T-helper 2 cell treated with Interferon-gamma antibody and Interleukin-4, amounts not matched to agents 100 ng/mL and 5 ng/mL, for 36 hours (primary cell): ENCODE measurements at regions not wholly inside any gene's neighbourhood (a gene's known extent, or its start where the extent isn't known, plus 50 kb on each side); places are given as distances from the start of the nearest gene placed in this dataset.
"Not testable (repeated sequence)": the region's sequence is repeated elsewhere in the genome, so short reads cannot be mapped to it uniquely, and the experiment has no call there.

Source experiments
- intact Hi-C: fragments of 100-400 bp; cut with micrococcal nuclease; formaldehyde crosslinking; loops from one replicate; pipeline ENCODE4 v1.15.1; 2023

DNA sequence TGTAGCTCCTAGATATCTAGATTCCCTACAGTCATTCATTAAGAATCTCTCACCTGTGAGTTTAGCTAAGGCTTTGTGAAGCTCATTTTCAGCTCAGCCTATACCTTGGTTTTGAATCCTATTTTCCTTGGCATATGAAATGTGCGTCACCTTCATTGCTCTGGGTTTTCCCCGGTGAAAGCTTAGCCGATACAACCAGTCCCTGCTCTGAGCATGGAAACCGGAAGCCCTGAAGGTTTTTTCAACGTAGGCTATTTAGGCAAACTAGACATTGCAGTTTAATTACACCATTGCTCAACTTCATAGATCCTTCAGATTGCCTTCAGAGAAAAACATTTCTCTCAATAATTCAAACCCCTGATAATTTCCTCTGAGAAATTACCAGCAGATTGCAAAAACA lies 206.8 kb upstream of the TPRG1 start:
- intact Hi-C loops, result no loop called here

DNA sequence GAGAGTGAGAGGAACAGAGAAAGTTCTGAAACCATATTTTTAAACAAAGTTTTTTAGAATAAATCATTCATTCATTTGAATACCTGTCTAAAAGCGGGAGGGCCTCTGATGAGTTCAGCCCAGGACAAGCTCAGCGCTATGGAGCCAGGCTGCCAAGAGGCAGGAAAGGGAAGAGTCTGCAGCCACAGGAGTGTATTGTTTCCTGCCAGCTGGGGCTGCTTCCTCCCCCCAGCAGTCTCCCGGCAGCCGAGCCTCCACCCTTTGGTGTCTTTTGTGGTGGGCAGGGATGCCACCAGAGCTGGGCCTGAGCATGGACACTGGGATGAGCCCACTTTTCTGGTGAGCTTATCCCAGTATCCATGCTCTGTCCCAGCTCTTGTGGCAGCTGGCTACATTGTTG lies 199.5 kb upstream of the TPRG1 start:
- intact Hi-C loops, result loop anchor here (5.0 kb wide), 1 partner anchor 70 kb away; no protein-coding TSS in a partner anchor

DNA sequence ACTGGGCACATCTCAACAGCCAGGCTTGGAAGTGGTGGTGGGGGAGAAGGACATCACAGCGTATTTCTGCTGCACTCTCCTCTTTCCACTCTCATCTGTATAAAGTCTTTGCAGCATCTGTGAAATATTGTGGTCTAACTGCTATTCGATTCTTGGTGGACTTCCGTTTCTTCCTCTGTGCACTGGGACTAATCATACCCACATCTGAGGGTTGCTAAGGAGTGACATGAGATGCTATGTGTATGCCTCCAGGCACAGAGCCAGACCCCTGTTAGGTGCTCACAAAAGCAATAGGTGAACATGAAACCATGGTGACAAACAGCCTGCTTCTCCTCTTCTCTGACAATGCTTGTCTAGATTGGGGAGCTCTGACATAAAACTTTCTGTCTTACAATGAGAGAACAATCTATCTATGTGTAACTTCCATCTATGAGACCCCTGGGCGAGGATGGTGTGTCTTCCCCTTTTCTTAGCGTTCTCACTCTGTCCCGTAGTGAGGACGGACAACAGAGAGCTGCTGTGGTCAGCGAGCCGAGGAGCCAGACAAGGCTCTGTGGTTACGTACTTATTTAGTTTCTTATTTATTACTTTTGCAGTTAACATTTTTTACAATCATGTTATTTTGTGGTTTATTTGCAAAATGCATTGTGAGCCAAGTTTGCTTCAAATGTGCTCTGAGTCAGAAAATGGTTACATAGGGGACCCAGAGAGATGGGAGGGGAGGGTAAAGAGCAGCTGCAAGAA lies 196.7 kb upstream of the TPRG1 start:
- intact Hi-C loops, result loop anchor here (5.0 kb wide), 1 partner anchor 67 kb away; no protein-coding TSS in a partner anchor

DNA sequence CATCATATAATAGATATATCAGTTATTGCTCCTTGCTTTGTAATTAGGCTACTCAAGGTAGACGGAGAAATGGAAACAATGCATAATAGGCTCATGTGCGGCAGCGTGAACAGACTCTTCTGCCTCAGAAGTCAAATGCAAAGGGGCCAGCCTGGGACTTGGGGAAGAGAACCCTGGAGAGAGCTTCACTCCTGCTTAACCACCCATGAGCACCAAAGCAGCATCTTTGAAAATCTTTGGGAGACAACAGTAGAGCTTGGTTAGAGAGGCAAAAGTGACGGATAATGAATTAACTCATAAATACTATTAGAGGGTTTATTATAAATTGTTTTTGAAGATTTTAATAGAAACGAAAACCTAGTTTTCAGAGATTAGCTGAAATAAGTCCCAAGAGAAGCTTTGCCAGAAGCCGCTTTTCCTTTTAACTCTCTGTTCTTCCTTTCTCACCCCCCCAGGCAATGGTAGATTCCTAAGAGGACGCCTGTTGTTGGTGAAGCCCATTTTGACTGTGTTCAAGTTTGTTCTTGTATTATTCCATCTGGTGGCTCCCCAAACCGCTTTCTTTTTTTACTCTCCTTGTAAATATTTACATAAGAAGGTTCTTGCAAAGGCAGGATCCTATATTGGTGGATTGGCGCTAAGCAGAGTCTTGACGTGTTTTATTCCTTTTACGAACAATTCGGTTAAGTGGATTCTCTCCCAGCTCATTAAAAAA lies 196.0 kb upstream of the TPRG1 start:
- intact Hi-C loops, result no loop called here

DNA sequence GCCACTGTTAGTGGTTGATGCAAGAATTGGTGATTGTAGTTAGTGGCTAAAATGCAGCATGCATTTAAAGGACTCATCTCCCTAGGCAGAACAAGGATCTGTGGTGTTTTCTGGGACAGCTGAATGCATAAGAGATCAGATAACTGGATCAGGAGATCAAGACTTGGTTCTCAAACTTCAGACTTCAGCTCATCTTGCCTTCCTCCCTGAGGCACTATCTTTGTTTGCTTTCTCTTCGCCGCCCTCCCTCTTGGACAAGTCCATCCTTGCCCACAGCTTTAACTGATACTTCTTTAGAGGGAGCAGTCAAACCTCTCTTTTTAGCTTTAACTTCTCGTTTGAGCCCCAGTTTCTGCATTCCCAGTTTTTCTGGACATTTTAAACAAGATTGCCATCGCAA lies 195.4 kb upstream of the TPRG1 start:
- intact Hi-C loops, result no loop called here

DNA sequence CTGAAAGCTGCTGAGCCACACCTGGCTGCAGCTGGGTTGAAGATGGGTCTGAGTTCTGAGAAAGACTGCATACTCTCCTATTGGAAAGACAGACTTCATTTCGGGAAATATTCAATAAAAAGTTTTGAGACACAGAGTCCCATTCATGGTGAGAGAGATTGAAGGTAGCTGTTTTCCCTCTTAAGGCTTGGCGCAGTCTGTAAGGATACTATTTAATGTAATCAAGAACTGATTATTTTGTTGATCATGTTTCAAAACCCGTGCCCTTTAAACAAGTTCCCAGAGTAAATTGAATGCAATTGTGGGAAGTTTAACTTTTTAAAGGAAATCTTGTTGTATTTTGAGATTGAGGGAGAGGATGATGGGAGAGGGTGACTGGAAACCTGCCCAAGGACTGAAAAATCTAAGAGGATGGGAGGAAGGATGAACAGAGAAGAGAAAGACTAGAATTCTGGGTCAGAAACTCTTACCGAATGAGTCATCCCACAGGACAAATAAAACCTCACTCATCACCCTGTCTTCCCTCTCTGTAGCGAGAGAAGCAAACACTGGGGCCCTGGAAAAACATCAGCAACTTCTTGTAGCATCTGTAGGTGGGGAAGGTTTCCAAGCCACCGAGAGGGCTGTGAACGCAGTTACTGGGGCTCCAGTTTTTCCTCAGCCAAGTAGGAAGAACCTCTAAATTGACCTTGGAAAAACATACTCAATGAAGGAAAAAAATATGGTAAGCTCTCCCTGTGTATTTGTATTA lies 193.2 kb upstream of the TPRG1 start:
- intact Hi-C loops, result no loop called here

DNA sequence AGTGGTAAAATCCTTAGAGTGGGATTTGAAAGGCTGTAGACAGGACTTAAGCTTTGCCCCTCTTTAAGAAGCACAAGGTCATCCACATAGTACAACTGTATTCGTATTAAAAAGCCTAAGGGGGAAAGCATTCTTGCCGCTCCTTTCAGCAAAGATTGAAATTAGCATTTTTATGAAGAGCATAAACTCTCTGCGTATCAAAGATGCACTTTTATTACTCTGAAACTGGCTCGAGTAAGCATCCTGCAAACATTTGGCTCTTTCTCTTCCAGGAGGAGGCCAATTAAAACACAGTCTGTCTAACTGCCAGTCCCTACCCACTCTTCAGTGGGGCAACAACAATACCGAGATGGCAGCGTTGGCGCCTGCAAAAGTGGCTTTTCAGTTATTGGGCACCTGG lies 192.5 kb upstream of the TPRG1 start:
- intact Hi-C loops, result no loop called here

DNA sequence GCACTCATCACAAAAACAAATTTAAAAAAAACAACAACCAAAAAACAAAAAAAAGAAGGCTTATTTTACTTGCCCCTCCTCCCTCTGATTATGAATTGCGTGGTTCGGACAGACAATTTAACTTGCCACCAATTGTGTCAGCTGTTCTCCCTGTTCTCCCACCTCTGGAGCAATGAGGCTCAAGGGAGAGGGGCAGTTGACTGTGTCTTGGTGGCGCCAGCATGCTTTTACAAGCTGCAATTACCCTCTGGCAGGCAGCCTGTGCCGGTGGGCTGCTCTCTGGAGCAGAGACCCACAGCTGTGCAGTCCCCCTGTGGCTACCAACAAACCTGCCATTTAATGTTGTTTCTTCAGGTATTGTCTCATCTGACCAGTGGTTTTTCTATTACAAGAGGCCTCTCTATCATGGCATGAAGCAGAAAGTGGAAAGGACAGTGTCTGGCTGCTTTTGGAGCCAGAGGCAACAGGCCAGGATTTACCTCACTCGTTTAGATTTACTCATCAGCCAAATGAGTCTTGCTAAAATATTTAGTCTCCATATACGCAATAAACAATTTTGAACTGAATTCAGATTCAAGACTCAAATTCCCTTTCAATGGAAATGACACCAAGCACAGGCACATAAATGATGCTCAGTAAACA lies 192.0 kb upstream of the TPRG1 start:
- intact Hi-C loops, result no loop called here

DNA sequence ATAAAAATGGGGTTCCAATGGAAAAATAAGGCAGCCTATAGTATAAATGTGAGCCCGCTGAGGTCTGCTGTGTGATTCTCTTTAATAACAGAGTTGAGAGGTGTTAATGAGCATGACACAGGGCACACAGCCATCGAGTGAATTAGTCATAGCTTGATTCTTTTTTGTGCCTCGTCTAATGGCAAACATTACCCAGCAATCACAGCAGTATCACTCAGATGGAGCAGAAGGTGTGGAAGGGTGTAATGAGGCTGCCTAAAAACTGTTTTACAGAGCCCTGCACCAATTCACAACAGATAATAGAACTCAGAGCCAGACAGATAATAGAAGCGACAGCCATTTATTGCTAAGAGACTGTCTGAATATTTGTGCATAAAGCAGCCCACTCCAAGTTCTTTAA lies 178.6 kb upstream of the TPRG1 start:
- intact Hi-C loops, result no loop called here

DNA sequence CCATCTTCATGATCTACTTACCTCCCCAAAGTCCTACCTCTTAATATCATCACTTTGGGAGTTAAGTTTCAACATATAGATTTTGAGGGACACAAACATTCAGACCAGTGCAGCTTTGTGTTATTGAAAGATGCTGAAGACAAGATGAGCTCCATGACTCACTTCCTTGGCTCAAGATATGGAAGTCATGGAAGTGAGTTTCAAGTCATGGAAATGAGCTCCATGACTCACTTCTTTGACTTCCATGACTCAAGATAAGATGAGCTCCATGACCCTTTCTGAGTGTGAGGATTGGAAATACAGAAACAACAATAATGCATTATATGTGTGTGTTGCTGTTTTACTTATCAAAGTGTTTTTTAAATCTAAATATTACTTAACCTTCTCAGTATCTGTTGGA lies 170.2 kb upstream of the TPRG1 start:
- intact Hi-C loops, result no loop called here

DNA sequence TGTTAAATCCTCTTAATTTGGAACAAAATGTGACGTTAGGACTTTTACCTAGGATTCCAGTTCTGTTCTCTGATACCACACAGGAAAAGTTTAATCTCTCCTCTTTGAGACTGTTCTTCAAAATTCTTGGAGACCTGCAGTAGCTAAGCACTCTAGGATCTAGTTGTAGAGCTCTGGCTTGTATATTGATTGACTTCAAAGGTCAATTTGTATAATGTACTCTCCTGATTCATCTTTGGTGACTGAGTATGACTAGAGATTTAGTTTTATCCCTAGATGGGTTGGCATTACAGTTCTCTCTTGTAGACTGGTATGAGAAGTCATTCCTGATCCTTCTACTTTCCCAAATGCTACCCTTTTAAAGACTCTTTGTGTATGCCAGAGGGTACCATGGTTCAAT lies 168.4 kb upstream of the TPRG1 start:
- intact Hi-C loops, result no loop called here

DNA sequence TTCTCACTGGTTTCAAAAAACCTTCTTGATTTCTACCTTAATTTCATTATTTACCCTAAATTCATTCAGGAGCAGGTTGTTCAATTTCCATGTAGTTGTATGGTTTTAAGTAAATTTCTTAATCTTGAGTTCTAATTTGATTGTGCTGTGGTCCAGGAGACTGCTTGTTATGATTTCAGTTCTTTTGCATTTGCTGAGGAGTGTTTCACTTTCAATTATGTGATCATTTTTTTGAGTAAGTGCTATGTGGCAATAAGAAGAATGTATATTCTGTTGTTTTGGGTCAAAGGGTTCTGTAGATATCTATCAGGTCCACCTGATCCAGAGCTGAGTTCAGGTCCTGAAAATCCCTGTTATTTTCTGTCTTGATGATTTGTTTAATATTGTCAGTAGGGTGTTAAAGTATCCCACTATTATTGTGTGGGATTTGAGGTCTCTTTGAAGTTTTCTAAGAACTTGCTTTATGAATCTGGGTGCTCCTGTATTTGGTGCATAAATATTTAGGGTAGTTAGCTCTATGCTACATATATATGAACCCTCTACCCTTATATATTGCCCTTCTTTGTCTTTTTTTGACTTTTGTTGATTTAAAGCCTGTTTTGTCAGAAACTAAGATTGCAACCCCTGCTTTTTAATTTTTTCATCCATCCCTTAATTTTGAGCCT lies 158.4 kb upstream of the TPRG1 start:
- intact Hi-C loops, result no loop called here

DNA sequence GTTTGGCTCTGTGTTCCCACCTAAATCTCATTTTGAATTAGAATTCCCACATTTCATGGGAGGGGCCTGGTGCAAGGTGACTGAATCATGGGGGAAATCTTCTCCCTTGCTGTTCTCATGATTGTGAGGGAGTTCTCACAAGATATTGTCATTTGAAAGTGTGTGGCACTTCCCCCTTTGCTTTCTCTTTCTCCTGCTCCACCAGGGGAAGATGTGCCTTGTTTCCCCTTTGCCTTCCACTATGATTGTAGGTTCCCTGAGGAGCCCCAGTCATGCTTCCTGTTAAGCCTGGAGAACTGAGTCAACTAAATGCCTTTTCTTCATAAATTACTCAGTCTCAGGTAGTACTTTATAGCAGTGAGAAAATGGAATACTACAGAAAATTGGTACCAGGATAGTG lies 157.2 kb upstream of the TPRG1 start:
- intact Hi-C loops, result no loop called here

DNA sequence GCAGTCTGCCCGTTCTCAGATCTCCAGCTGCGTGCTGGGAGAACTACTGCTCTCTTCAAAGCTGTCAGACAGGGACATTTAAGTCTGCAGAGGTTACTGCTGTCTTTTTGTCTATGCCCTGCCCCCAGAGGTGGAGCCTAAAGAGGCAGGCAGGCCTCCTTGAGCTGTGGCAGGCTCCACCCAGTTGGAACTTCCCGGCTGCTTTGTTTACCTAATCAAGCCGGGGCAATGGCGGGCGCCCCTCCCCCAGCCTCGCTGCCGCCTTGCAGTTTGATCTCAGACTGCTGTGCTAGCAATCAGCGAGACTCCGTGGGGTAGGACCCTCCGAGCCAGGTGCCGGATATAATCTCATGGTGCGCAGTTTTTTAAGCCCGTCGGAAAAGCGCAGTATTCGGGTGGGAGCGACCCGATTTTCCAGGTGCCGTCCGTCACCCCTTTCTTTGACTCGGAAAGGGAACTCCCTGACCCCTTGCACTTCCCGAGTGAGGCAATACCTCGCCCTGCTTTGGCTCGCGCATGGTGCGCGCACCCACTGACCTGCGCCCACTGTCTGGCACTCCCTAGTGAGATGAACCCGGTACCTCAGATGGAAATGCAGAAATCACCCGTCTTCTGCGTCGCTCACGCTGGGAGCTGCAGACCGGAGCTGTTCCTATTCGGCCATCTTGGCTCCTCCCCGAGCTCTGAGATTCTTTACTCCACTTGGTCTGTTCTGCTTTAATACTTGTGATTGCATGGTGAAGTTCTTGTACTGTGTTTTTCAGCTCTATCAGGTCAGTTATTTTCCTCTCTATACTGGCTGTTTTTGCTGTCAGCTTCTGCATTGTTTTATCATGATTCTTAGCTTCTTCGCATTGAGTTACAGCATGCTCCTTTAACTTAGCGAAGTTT lies 148.9 kb upstream of the TPRG1 start:
- intact Hi-C loops, result not testable (repeated sequence)

DNA sequence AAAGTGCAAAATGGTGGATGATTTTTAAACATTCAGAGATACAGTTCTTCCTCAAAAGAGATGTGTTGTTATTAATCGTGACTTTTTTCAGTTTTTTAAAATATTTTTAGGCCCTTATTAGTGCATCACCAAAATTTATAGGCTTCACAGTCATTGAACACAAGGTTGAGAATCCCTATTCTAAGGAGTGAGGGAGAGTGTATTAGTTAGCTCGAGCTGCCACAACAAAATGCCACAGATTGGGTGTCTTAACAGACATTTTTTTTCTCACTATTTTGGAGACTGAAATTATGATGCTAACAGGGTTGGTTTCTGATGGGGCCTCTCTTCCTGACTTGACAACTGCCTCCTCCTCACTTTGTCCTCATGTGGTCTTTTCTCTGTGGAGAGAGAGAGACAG lies 145.9 kb upstream of the TPRG1 start:
- intact Hi-C loops, result no loop called here

DNA sequence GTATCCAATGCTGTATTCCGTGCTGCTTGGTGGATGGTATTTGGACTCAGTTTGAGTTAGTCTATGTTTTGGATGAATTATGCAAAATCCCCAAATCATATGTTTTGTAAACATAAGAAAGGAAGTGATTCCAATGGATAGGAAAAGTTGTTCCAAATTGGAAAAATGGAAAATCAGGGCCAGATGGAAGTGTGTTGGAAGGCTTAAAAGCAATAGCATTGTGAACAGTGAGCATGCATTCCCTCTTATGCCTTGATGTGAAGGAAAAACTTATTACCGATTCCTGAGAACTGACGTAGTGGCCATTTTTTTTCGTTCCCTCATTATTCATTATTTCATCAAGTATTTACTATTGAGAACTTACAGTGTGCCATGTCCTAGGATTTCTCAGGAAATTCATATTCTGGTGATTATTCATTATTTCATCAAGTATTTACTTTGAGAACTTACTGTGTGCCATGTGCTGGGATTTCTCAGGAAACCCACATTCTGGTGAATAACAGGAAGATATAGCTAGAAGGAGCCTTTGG lies 144.1 kb upstream of the TPRG1 start:
- intact Hi-C loops, result no loop called here

DNA sequence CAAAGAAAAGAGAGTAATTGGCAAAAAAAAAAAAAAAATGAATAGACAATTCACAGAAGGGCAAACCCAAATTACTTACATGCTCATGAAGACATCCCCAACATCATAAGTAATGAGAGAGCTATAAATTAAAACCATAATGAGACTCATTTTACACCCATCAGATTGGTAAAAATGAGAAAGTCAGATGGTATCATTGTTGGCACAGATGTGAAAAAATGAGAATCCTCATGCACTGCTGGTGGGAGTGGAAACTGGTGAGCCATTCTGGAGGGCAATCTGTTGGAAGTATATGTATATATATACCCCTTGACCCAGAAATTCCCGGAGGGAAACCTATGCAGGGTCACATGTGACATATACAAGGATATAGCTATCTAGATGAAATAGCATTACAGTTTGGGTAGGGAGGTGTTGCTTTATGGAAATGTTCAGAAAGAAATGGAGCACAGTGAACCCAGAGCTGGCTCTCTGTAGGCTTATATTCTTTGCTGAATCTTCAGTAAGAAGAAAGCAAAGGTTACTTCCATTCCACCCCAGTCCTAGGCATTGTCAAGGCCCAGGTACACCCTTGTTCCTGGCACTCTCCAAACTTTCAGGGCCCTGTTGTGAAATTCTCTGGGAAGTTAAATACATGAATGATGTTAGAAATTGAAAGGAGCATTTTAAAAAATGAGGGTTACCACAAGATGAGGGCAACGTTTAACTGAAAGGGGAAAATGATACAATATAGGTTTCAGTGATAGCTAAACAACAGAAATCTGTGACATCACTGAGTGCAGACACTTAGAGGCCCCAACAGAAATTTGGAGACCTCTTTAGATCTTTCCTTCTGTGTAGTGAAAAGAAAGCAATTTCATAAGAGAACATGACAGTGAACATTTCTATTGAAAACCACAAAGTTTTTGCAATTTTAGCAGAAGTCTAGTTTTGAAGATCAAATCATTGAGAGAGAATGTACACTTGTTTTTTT lies 132.7 kb upstream of the TPRG1 start:
- intact Hi-C loops, result no loop called here

DNA sequence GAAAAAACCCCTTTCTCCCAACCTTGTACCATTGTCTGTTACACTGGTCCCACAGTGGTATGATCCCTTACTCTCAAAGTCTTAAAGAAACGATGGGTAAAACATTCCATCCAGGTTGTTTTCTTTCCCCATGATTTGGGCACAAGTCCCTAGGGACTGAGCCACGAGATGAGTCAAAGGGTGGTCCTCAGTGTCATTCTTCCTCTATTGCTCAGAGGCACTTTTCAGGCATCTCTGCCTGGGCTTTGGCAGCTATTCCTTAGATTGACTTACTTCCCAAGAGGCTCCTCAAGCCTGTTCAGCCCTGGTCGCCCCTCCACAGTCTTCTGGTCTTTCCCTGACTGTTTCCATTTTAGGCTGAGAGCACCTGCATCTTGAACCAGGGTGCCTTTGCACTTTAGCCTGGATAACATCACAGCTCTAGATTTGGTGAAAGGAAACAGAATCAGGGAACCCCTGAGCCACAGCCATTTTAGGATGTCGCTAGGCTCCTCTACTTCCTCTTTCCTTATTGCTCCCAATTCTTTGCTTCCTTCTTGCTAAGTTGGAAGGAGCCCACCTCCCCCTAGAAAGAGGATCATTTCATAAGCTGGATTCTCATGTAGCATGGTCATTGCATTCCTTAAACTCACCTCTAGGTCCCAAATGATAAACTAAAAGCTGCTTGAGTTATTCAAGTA lies 131.0 kb upstream of the TPRG1 start:
- intact Hi-C loops, result loop anchor here (1.0 to 10.0 kb wide), 9 partner anchors 9 to 1302 kb away; no protein-coding TSS in a partner anchor
